COLO829 (cell line): ENCODE measurements at regions not wholly inside any gene's neighbourhood (a gene's known extent, or its start where the extent isn't known, plus 50 kb on each side); places are given as distances from the start of the nearest gene placed in this dataset.
A peak's percentile ranks its signal among the peaks of the same experiment; 100 is the strongest.

ENCODE experiments used
- DNase-seq: peaks from one replicate; pipeline ENCODE4 v3.0.0; 2012; ENCODE audit warnings: low spot score

GRCh38 chr2:204234879-204235278, 298.3 kb downstream of the ICOS start:
- DNase-seq: no peak

- DNase-seq: no peak
Measured at GRCh38 chr2:204237416-204237815, 300.9 kb downstream of the ICOS start.

GRCh38 chr2:204239411-204240165, 303.0 kb downstream of the ICOS start:
- no peak for DNase-seq

- DNase-seq: no peak
Measured at GRCh38 chr2:204240961-204241360, 304.3 kb upstream of the PARD3B start.

- no peak for DNase-seq
Measured at GRCh38 chr2:204249437-204249836, 295.8 kb upstream of the PARD3B start.

- no peak for DNase-seq
Measured at GRCh38 chr2:204250692-204251091, 294.6 kb upstream of the PARD3B start.

GRCh38 chr2:204251158-204251997, 293.9 kb upstream of the PARD3B start:
- DNase-seq: no peak

- peak; percentile 68 for DNase-seq
Measured at GRCh38 chr2:204251998-204252376, 293.3 kb upstream of the PARD3B start.

- no peak for DNase-seq
Measured at GRCh38 chr2:204255071-204255470, 290.2 kb upstream of the PARD3B start.

GRCh38 chr2:204255526-204255925, 289.7 kb upstream of the PARD3B start:
- DNase-seq: no peak

- DNase-seq: no peak
Measured at GRCh38 chr2:204257781-204258180, 287.5 kb upstream of the PARD3B start.

- no peak for DNase-seq
Measured at GRCh38 chr2:204258890-204259289, 286.4 kb upstream of the PARD3B start.

GRCh38 chr2:204260162-204260877, 285.0 kb upstream of the PARD3B start:
- peak; percentile 63 for DNase-seq

GRCh38 chr2:204260901-204261300, 284.4 kb upstream of the PARD3B start:
- DNase-seq: no peak

- DNase-seq: no peak
Measured at GRCh38 chr2:204261846-204262245, 283.4 kb upstream of the PARD3B start.

GRCh38 chr2:204264085-204264553, 281.2 kb upstream of the PARD3B start:
- no peak for DNase-seq

- DNase-seq: no peak
Measured at GRCh38 chr2:204264621-204265140, 280.6 kb upstream of the PARD3B start.

GRCh38 chr2:204265681-204266181, 279.5 kb upstream of the PARD3B start:
- no peak for DNase-seq

- no peak for DNase-seq
Measured at GRCh38 chr2:204268458-204268857, 276.8 kb upstream of the PARD3B start.

GRCh38 chr2:204268971-204269370, 276.3 kb upstream of the PARD3B start:
- no peak for DNase-seq

GRCh38 chr2:204272089-204272488, 273.2 kb upstream of the PARD3B start:
- DNase-seq: no peak

- DNase-seq: no peak
Measured at GRCh38 chr2:204272610-204273287, 272.5 kb upstream of the PARD3B start.
